ENCODE measurements at regions not wholly inside any gene's neighbourhood (a gene's known extent, or its start where the extent isn't known, plus 50 kb on each side); places are given as distances from the start of the nearest gene placed in this dataset.

GRCh38 chr5:92353107-92354030, 970.3 kb upstream of the ARRDC3 start:
- Histone ChIP-seq H3K4me1 (ENCODE audit: control insufficient read depth in 2 of 2, insufficient read depth in 1 of 2, low read depth in 1 of 2, low read length in 2 of 2) (no peaks in the 10 kb centered on the region), H3K4me2 (ENCODE audit: insufficient read depth, low read length, poor library complexity, severe bottlenecking) (no peak overlapping the region), H3K27me3 (ENCODE audit: control insufficient read depth in 3 of 3, insufficient read depth in 3 of 3, low read depth in 1 of 3, low read length in 3 of 3) (no peaks in the 10 kb centered on the region), H2BK5ac (ENCODE audit: low read length) (no peak overlapping the region), H3K9me3 (replicated peaks in 1 of 2; ENCODE audit: control insufficient read depth in 2 of 2, insufficient read depth in 1 of 2, low read depth in 1 of 2, low read length in 2 of 2) (peaks cover 0 to 12% of the 10 kb centered on the region in 2 donors), H3K14ac (ENCODE audit: low read length) (no peak overlapping the region), H4K91ac (ENCODE audit: low read depth, low read length, poor library complexity) (no peak overlapping the region), H2AFZ (ENCODE audit: low read length) (no peak overlapping the region), H3K27ac (replicated peaks; ENCODE audit: low read length) (no peak overlapping the region), H2BK15ac (ENCODE audit: low read length) (no peak overlapping the region), H4K8ac (ENCODE audit: low read depth, low read length) (no peak overlapping the region), H2BK120ac (ENCODE audit: low read depth, low read length) (no peak overlapping the region), H2BK12ac (ENCODE audit: low read length) (no peak overlapping the region), H3K79me1 (ENCODE audit: low read depth, low read length) (no peaks in the 10 kb centered on the region), H3K9ac (ENCODE audit: low read depth, low read length, poor library complexity) (no peak overlapping the region), H3K4me3 (ENCODE audit: low read length in 2 of 2) (no peak overlapping the region), H3K23ac (ENCODE audit: low read depth, low read length, poor library complexity) (no peak overlapping the region), H3K36me3 (replicated peaks in 1 of 2; ENCODE audit: control insufficient read depth in 2 of 2, insufficient read depth in 2 of 2, low read length in 2 of 2) (no peaks in the 10 kb centered on the region), H3K4ac (ENCODE audit: low read length) (no peak overlapping the region), H3K18ac (ENCODE audit: low read length) (no peak overlapping the region), H2AK5ac (ENCODE audit: low read depth, low read length) (no peak overlapping the region)
- DNase-seq (ENCODE audit: low spot score) = no peak
- WGBS, 2 donors (ENCODE audit: extremely low coverage in 2 of 2, insufficient read length in 2 of 2, insufficient replicate concordance in 1 of 2) = no CpG with 5 or more reads among the region's 5 CpGs

- no peak overlapping the region for H3K27ac ChIP-seq (replicated peaks; ENCODE audit: low read length)
- H3K4me2 ChIP-seq (ENCODE audit: insufficient read depth, low read length, poor library complexity, severe bottlenecking) = no peak overlapping the region
- no peak overlapping the region for H2BK15ac ChIP-seq (ENCODE audit: low read length)
- no peaks in the 10 kb centered on the region for H3K79me1 ChIP-seq (ENCODE audit: low read depth, low read length)
- no peaks in the 10 kb centered on the region for H3K9me3 ChIP-seq (replicated peaks in 1 of 2; ENCODE audit: control insufficient read depth in 2 of 2, insufficient read depth in 1 of 2, low read depth in 1 of 2, low read length in 2 of 2)
- no peak overlapping the region for H3K4ac ChIP-seq (ENCODE audit: low read length)
- H3K23ac ChIP-seq (ENCODE audit: low read depth, low read length, poor library complexity) = no peak overlapping the region
- H4K8ac ChIP-seq (ENCODE audit: low read depth, low read length) = no peak overlapping the region
- no peak overlapping the region for H2BK5ac ChIP-seq (ENCODE audit: low read length)
- no peak overlapping the region for H3K14ac ChIP-seq (ENCODE audit: low read length)
- H3K27me3 ChIP-seq (ENCODE audit: control insufficient read depth in 3 of 3, insufficient read depth in 3 of 3, low read depth in 1 of 3, low read length in 3 of 3) = no peaks in the 10 kb centered on the region
- H3K18ac ChIP-seq (ENCODE audit: low read length) = no peak overlapping the region
- H3K4me3 ChIP-seq (ENCODE audit: low read length in 2 of 2) = no peak overlapping the region
- no peak overlapping the region for H4K91ac ChIP-seq (ENCODE audit: low read depth, low read length, poor library complexity)
- H3K4me1 ChIP-seq (ENCODE audit: control insufficient read depth in 2 of 2, insufficient read depth in 1 of 2, low read depth in 1 of 2, low read length in 2 of 2) = no peaks in the 10 kb centered on the region
- no CpG with 5 or more reads among the region's 2 CpGs for whole genome bisulfite sequencing, 2 donors (ENCODE audit: extremely low coverage in 2 of 2, insufficient read length in 2 of 2, insufficient replicate concordance in 1 of 2)
- H3K36me3 ChIP-seq (replicated peaks in 1 of 2; ENCODE audit: control insufficient read depth in 2 of 2, insufficient read depth in 2 of 2, low read length in 2 of 2) = no peaks in the 10 kb centered on the region
- H2BK12ac ChIP-seq (ENCODE audit: low read length) = no peak overlapping the region
- H2BK120ac ChIP-seq (ENCODE audit: low read depth, low read length) = no peak overlapping the region
- no peak overlapping the region for H3K9ac ChIP-seq (ENCODE audit: low read depth, low read length, poor library complexity)
- DNase-seq (ENCODE audit: low spot score) = no peak
- H2AFZ ChIP-seq (ENCODE audit: low read length) = no peak overlapping the region
- no peak overlapping the region for H2AK5ac ChIP-seq (ENCODE audit: low read depth, low read length)
Measured at GRCh38 chr5:92337772-92338234, 954.7 kb upstream of the ARRDC3 start.

- H2AK5ac ChIP-seq (ENCODE audit: low read depth, low read length) = no peak overlapping the region
- H3K4me2 ChIP-seq (ENCODE audit: insufficient read depth, low read length, poor library complexity, severe bottlenecking) = no peak overlapping the region
- no peaks in the 10 kb centered on the region for H3K79me1 ChIP-seq (ENCODE audit: low read depth, low read length)
- no peaks in the 10 kb centered on the region for H3K36me3 ChIP-seq (replicated peaks in 1 of 2; ENCODE audit: control insufficient read depth in 2 of 2, insufficient read depth in 2 of 2, low read length in 2 of 2)
- H3K4me1 ChIP-seq (ENCODE audit: control insufficient read depth in 2 of 2, insufficient read depth in 1 of 2, low read depth in 1 of 2, low read length in 2 of 2) = no peaks in the 10 kb centered on the region
- H3K14ac ChIP-seq (ENCODE audit: low read length) = no peak overlapping the region
- no peak overlapping the region for H2BK12ac ChIP-seq (ENCODE audit: low read length)
- no peak overlapping the region for H2BK5ac ChIP-seq (ENCODE audit: low read length)
- H3K18ac ChIP-seq (ENCODE audit: low read length) = no peak overlapping the region
- H3K9me3 ChIP-seq (replicated peaks in 1 of 2; ENCODE audit: control insufficient read depth in 2 of 2, insufficient read depth in 1 of 2, low read depth in 1 of 2, low read length in 2 of 2) = no peaks in the 10 kb centered on the region
- no peak overlapping the region for H2BK15ac ChIP-seq (ENCODE audit: low read length)
- no peak overlapping the region for H2AFZ ChIP-seq (ENCODE audit: low read length)
- no peak overlapping the region for H3K27ac ChIP-seq (replicated peaks; ENCODE audit: low read length)
- no peak overlapping the region for H3K4ac ChIP-seq (ENCODE audit: low read length)
- H3K9ac ChIP-seq (ENCODE audit: low read depth, low read length, poor library complexity) = no peak overlapping the region
- no peaks in the 10 kb centered on the region for H3K27me3 ChIP-seq (ENCODE audit: control insufficient read depth in 3 of 3, insufficient read depth in 3 of 3, low read depth in 1 of 3, low read length in 3 of 3)
- no peak overlapping the region for H3K23ac ChIP-seq (ENCODE audit: low read depth, low read length, poor library complexity)
- no CpG with 5 or more reads among the region's 2 CpGs for WGBS, 2 donors (ENCODE audit: extremely low coverage in 2 of 2, insufficient read length in 2 of 2, insufficient replicate concordance in 1 of 2)
- H4K8ac ChIP-seq (ENCODE audit: low read depth, low read length) = no peak overlapping the region
- no peak overlapping the region for H2BK120ac ChIP-seq (ENCODE audit: low read depth, low read length)
- no peak for DNase-seq (ENCODE audit: low spot score)
- no peak overlapping the region for H4K91ac ChIP-seq (ENCODE audit: low read depth, low read length, poor library complexity)
- no peak overlapping the region for H3K4me3 ChIP-seq (ENCODE audit: low read length in 2 of 2)
Measured at GRCh38 chr5:92332039-92332438, 948.9 kb upstream of the ARRDC3 start.

GRCh38 chr5:92330365-92330764, 947.2 kb upstream of the ARRDC3 start:
- Histone ChIP-seq H2BK5ac (ENCODE audit: low read length) (no peak overlapping the region), H3K4me3 (ENCODE audit: low read length in 2 of 2) (no peak overlapping the region), H3K14ac (ENCODE audit: low read length) (no peak overlapping the region), H2BK12ac (ENCODE audit: low read length) (no peak overlapping the region), H2AK5ac (ENCODE audit: low read depth, low read length) (no peak overlapping the region), H3K9me3 (replicated peaks in 1 of 2; ENCODE audit: control insufficient read depth in 2 of 2, insufficient read depth in 1 of 2, low read depth in 1 of 2, low read length in 2 of 2) (peaks cover 0 to 3% of the 10 kb centered on the region in 2 donors), H3K4me2 (ENCODE audit: insufficient read depth, low read length, poor library complexity, severe bottlenecking) (no peak overlapping the region), H3K4me1 (ENCODE audit: control insufficient read depth in 2 of 2, insufficient read depth in 1 of 2, low read depth in 1 of 2, low read length in 2 of 2) (no peaks in the 10 kb centered on the region), H2BK15ac (ENCODE audit: low read length) (no peak overlapping the region), H3K27me3 (ENCODE audit: control insufficient read depth in 3 of 3, insufficient read depth in 3 of 3, low read depth in 1 of 3, low read length in 3 of 3) (no peaks in the 10 kb centered on the region), H3K27ac (replicated peaks; ENCODE audit: low read length) (no peak overlapping the region), H3K23ac (ENCODE audit: low read depth, low read length, poor library complexity) (no peak overlapping the region), H3K36me3 (replicated peaks in 1 of 2; ENCODE audit: control insufficient read depth in 2 of 2, insufficient read depth in 2 of 2, low read length in 2 of 2) (no peaks in the 10 kb centered on the region), H3K18ac (ENCODE audit: low read length) (no peak overlapping the region), H2AFZ (ENCODE audit: low read length) (no peak overlapping the region), H4K91ac (ENCODE audit: low read depth, low read length, poor library complexity) (no peak overlapping the region), H3K9ac (ENCODE audit: low read depth, low read length, poor library complexity) (no peak overlapping the region), H4K8ac (ENCODE audit: low read depth, low read length) (no peak overlapping the region), H3K4ac (ENCODE audit: low read length) (no peak overlapping the region), H3K79me1 (ENCODE audit: low read depth, low read length) (no peaks in the 10 kb centered on the region), H2BK120ac (ENCODE audit: low read depth, low read length) (no peak overlapping the region)
- no peak for DNase-seq (ENCODE audit: low spot score)

All from neuronal stem cell (in vitro differentiated cells).